NCI-H1694 (cell line): ENCODE measurements at regions not wholly inside any gene's neighbourhood (a gene's known extent, or its start where the extent isn't known, plus 50 kb on each side); places are given as distances from the start of the nearest gene placed in this dataset.
"Not testable (repeated sequence)": the region's sequence is repeated elsewhere in the genome, so short reads cannot be mapped to it uniquely, and the experiment has no call there.

Experiments used
- DNase-seq: peaks from one replicate; lab custom pipeline; 2025; lab: John Stamatoyannopoulos, UW

GRCh38 chr2:145799595-145800108, 1279.7 kb upstream of the ZEB2 start:
- DNase-seq = peak; percentile 32

DNA sequence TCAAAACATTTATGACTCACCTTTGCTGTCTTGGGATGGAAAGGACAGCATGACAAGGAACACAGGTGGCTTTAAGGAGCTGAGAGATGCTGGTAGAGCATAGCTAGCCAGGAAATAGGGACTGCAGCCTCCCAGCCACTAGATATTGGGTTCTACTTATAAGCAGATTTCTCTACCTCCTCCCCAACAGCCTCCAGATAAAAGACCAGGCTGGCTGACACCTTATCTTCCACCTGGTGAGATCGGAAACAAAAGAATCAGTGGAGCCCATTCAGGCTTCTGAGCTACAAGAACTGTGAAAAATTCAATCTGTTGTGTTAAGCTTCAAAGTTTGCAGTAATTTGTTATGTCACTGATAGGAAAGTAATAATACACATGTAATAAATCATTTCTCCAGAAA, 1278.5 kb upstream of the ZEB2 start:
- no peak for DNase-seq

DNA sequence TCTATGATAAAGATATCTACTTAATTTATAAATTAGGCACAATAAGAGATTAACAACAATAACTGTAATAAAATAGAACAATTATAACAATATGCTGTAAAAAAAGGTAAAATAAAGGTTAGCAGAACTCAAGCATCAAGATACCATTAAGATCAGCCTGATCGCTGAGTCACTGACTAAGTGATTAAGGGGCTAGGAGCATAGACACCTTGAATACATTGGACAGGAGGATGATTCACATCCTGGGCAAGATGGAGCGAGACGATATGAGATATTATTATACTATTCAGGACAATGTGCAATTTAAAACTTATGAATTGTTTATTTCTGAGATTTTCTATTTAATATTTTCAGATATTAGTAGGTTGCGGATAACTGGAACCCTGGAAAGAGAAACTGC, 1277.8 kb upstream of the ZEB2 start:
- DNase-seq = no peak

DNA sequence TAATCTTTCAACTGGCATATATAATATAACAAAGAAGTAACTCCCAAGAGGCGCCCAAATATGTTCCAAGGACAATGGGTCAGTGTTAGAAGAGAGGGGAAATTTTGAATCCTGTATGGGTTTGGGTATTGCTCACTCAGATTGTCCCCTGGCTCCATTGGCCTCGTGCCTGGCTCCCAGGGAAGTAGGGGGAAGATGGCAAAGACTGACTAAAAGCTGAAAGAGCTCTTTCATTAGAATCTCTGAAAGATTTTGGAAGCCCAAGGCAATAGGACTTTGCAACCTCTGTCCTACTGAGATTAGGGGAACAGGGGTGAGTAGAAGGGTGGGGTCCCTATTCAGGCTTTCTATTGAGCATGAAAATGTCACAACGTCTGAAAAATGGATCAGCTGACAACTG, 1272.8 kb upstream of the ZEB2 start:
- no peak for DNase-seq

DNA sequence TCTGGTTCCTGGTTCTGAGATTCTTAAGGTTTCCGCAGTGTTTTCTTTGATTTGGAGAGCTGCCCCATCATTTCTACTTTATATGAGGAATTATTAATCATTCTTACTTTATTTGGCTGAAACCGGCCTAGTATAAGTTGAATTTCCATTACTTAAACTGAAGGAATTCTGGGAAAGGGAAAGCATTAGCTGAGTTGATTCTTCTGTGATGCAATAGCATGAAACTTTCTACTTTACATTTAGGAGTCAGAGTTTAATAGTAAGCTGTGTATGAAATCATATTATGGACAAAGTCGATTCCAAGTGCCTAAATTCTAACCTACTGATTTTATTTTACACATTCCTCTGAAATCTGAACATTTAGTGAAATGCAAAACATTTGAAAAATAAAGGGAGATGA, 1269.7 kb upstream of the ZEB2 start:
- DNase-seq = no peak

DNA sequence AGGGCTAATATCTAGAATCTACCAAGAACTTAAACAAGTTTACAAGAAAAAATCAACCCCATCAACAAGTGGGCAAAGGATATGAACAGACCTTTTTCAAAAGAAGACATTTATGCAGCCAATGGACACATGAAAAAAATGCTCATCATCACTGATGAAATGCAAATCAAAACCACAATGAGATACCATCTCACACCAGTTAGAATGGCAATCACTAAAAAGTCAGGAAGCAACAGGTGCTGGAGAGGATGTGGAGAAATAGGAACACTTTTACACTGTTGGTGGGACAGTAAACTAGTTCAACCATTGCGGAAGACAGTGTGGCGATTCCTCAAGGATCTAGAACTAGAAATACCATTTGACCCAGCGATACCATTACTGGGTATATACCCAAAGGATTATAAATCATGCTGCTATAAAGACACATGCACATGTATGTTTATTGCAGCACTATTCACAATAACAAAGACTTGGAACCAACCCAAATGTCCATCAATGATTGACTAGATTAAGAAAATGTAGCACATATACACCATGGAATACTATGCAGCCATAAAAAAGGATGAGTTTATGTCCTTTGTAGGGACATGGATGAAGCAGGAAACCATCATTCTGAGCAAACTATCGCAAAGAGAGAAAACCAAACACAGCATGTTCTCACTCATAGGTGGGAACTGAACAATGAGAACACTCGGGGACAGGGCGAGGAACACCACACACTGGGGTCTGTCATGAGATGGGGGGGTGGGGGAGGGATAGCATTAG, 1267.9 kb upstream of the ZEB2 start:
- DNase-seq = not testable (repeated sequence)

- DNase-seq = not testable (repeated sequence)
Observed at GRCh38 chr2:145782607-145783006, 1262.7 kb upstream of the ZEB2 start.

DNA sequence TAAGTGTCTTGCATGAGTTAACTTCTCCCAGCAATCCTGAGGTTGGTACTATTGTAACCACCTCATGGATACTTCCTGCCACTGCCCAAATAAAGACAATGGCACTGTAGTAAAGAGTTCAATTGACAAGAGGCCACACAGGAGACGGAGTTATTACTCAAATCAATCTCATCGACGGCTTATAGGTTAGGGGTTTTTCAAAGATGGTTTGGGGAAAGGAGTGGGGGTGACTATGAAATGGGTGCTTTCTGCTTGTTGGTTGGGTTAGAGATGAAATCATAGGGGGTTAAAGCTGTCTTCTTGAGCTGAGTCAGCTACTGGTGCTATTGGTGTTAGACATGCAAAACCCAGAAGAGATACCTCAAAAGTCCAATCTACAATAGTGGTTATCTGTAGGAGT, 1258.0 kb upstream of the ZEB2 start:
- no peak for DNase-seq

DNA sequence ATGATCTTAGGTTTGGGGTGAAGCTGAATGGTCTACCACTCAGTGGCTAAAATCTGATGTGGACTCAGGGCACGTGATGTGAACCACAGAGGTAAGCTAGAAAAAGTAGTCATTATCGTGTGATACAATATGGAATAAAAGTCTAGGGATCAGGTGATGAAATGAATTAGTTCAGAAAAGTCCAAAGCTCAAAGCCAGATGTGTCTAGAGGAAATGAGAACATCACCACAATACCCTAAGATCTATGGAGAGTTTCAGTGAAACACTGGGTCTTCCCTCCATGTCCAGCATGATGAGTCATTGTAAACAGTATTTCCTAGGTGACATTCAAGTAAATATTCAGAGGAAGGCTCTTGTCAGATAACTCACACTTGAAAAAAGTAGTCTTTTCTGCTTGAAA, 1257.4 kb upstream of the ZEB2 start:
- no peak for DNase-seq

GRCh38 chr2:145775591-145775990, 1255.7 kb upstream of the ZEB2 start:
- no peak for DNase-seq

- no peak for DNase-seq
Observed at GRCh38 chr2:145771525-145771924, 1251.6 kb upstream of the ZEB2 start.

- DNase-seq = peak; percentile 73
Observed at GRCh38 chr2:145769011-145769716, 1249.2 kb upstream of the ZEB2 start.

DNA sequence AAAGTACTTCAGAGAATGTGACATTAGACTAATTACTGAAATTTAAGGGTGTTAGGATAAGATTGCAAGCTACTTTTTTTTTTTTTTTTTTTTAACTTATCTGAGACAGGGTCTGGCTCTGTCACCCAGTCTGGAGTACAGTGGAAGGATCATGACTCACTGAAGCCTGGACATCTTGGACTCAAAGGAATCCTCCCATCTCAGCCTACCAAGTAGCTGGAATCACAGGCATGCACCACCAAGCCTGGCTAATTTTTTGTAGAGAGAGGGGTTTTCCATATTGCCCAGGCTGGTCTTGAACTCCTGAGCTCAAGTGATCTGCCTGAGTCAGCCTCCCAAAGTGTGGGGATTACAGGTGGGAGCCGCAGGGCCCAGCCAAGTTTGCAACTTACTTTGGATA, 1246.0 kb upstream of the ZEB2 start:
- no peak for DNase-seq

- peak; percentile 71 for DNase-seq
Observed at GRCh38 chr2:145764631-145765030, 1244.7 kb upstream of the ZEB2 start.

- DNase-seq = no peak
Observed at GRCh38 chr2:145760781-145761649, 1241.1 kb upstream of the ZEB2 start.

DNA sequence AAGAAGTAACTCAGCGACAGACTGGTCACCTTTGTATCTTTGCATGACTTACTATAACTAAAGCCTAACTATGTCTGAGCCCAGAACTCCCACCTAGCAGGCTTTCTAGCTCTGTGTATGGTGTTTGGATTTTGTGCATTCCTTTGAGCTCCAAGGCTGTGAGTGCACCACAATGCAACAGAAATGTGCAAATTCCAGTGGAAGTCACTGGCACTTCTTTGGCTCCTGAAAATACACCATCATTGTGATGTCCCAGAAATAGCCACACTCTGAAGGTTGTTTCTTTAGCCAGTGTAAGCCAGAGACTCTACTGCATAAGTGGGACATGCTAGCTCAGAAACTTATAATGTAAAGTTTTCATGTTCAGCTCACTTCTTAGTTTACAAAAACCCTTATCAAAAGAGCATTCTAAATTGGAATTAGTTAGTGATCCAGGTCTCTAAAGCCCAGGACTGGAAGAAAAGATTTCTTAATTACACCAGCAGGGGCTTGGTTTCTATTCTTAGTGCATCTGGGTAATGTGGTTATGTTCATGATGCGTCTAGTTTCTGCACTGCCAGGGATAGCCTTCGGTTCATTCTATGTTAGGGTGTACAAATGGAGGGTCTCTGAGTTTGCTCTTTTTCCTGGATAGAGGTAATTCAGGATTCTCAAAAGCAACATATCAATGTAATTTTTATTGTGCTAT, 1239.5 kb upstream of the ZEB2 start:
- DNase-seq = no peak

DNA sequence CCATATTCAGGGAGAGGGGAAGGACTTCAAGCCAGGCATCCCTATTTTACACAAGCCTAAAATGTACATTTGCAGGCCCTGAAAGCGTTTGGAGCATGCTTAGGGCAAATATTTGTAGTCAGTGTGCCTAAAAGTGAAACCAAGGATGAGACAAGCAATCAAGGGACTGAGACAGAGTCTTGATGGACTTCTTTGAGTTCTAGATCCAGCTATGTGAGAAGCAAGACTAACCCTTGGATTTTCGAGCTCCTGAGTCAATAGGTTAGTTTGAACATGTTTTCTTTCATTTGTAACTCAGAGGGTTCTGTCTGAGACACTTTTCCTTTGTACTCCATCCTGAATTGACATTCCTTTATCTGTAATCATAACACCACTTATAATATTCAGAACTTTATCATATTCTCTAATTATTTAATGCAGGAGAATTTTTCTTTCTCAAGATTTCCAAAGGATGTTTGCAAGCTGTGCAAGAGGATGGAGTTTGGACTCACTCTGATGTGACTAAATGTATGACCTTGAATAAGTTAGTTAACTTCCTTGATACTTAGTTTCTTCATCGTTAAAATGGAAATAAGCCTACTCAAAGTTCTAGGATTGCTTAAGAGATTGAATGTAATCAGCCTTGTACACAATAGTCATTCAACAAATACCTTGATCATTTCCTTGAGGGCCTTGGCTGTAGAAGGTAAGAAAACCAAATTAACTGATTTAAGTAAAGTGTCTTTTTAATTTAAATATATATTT, 1237.8 kb upstream of the ZEB2 start:
- no peak for DNase-seq

DNA sequence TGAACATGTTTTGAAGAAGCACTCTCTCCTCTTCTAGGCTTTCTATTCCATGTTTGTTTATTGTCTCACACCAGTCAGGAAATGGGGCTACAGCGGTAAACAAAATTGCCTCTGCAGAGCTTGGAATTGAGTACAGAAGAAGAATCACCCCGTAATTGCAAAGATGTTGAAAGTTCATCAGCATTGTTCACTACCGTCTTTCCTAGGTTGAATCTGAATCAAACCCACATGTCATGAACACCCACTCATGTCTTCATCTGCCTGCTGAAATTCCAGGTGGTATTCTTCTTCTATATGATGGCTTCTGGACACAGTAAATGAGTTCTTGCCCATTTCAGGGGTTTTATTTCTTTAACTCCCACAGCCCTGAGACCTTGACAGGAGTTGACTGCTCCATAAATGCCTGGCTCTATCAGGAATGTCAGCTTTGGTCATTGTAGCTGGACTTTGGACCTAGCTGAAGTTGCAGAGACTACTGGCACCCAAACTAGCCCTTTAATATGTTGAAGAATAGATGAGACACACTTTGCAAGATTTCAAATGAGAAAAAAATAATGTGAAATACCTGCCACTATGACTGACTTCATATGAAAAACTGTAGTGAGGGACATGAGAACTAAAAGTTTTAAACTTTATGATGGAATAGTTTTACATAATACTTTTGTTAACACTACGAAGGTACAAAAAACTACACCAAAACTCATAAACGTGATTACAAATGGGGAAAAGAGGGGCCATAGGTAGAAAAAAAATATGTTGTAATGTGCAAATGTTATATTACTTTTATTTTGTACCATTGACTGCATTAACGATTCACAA, 1235.3 kb upstream of the ZEB2 start:
- DNase-seq = no peak

GRCh38 chr2:145753966-145754365, 1234.0 kb upstream of the ZEB2 start:
- DNase-seq = no peak

DNA sequence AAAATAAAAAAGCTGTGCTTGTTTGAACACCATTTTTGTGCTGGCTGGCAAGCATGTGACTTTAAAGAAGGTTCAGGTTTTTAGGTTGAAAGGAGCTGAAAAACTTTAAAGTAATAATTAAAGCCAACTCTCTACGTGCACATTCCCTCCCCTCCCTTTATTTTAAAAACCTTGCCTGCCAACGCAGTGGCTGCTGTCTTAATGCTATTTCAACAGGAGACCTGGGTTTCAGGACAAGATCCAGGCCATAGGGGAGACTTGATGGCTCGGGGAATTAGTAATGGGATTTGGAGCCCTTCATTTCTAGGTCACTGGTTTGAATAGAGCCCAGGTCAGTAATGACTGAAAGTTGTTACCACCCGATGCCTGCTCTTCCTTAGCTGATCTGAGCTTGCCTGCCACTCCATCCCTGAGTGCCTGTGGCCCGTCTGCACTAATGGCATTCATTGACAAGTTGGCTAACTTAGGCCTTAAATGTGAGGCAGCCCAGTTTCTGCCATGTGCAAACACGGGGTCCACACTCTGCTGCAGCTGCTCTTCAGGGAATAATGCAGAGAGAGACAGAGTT, 1233.2 kb upstream of the ZEB2 start:
- no peak for DNase-seq
